NCI-H2107 (cell line): ENCODE measurements at regions not wholly inside any gene's neighbourhood (a gene's known extent, or its start where the extent isn't known, plus 50 kb on each side); places are given as distances from the start of the nearest gene placed in this dataset.
"Not testable (repeated sequence)": the region's sequence is repeated elsewhere in the genome, so short reads cannot be mapped to it uniquely, and the experiment has no call there.

Source experiments
- DNase-seq: peaks from one replicate; lab custom pipeline; 2025; lab: John Stamatoyannopoulos, UW

DNA sequence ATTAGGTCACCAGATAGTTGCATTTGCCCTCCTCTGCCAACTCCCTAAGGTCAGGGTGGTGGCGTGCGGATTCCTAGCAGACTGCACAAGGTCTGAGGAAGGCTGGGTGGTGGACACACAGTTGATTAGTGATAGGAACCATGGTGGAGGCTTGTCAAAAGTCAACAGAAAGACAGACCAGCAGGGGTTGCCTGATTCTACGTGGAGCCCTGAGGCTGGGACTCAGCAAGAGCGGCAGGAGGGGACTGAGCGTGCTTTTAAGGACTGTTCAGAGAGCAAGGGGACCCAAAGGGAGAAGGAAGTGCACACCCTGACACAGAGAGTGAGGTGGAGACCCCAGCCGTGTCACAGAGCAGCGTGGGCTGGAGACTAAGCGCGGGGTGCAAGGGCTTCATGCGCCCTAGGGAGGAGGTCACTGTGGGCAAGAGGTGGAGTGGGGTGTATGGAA, 513.2 kb downstream of the RNF144A start:
- no peak for DNase-seq

DNA sequence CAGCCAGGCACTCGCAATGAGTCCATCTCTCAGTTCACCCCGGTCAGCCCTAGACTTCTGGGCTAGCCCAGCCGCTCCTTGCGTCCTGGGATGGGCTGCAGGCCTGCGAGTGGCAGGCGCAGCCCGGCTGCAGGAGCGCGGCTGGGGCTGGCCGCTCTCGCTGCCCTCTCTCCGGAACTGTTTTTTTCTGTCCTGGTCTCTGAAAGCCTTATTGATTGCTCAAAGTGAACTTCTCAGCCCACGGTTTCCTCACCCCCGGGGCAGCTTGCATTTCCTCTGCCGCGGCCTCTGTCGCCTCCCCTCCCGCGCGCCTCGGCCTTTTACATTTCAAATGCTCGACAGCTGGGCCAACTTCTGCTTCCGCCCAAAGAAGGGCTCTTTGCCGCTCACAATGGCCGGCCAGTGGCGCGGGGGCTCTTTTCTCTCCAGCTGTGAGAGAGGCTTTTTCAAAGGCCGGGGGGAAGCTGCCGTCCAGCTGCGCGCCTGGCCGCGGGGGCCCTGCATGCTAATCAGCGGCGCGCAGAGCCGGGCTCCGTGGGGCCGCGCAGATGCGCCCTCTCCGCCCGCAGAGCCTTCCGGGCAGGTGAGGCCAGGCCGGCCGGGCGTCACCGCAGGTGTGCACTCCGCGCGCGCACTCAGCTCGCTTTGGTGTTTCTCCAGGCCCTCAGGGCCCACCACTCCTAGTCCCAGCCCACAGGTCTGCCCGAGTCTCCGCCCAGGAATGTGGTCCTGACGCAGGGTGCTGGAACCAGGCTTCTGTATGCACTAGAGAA, 513.8 kb downstream of the RNF144A start:
- DNase-seq: no peak

- DNase-seq: no peak
Measured at GRCh38 chr2:7432436-7432835, 515.2 kb downstream of the RNF144A start.

GRCh38 chr2:7436096-7436906, 519.1 kb downstream of the RNF144A start:
- no peak for DNase-seq

DNA sequence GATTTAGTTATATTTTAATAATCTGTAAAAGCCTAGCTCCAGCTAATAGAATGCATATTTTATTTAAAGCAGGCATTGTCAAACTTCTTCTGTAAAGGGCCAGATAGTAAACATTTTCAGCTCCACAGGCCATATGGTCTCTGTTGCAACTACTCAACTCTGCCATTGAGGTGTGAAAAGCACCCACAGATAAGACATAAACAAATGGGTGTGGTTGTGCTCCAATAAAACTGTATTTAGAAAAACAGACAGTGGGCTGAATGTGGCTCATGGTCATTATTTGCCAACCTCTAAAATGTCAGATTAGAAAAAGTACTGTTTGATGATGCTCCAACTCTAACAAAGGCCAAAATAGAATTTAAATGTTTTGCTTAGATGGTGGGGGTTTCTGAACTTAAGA, 519.9 kb downstream of the RNF144A start:
- DNase-seq: no peak

GRCh38 chr2:7437716-7438632, 520.8 kb downstream of the RNF144A start:
- no peak for DNase-seq

- DNase-seq: no peak
Measured at GRCh38 chr2:7438855-7439254, 521.6 kb downstream of the RNF144A start.

- no peak for DNase-seq
Measured at GRCh38 chr2:7440977-7441376, 523.8 kb downstream of the RNF144A start.

- DNase-seq: not testable (repeated sequence)
Measured at GRCh38 chr2:7441841-7442240, 524.6 kb downstream of the RNF144A start.

GRCh38 chr2:7444626-7445025, 527.4 kb downstream of the RNF144A start:
- DNase-seq: no peak

GRCh38 chr2:7448578-7449264, 531.5 kb downstream of the RNF144A start:
- no peak for DNase-seq

GRCh38 chr2:7449298-7449697, 532.1 kb downstream of the RNF144A start:
- no peak for DNase-seq

DNA sequence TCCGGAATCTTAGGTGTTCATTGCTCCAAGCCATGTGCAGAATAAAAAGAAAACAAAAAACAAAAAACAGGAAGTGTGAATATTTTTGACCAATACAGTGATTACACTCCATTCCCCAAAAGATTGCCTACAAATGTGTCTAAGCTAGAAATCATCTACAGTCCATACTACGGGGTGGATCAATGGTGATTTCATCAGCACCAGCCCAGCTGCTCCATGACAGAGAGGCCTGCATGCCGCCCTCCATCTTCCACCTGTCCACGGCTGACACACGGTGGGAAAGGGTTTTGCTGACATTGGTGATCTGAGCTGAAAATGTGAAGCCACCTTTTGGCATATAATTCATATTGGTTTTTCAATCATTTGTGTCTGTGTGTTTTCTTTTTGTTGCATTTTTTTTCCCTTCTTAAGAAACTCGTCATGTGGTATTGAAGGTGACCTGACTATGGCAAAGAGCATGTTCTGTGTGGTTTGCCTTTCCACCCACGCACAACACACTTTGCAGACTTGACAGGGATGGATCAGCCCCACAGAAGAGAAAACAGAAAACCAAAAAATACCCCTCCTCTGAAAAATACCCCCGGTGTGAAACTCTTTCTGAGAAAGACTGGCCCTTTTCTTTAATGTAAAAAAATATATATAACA, 533.1 kb downstream of the RNF144A start:
- no peak for DNase-seq

DNA sequence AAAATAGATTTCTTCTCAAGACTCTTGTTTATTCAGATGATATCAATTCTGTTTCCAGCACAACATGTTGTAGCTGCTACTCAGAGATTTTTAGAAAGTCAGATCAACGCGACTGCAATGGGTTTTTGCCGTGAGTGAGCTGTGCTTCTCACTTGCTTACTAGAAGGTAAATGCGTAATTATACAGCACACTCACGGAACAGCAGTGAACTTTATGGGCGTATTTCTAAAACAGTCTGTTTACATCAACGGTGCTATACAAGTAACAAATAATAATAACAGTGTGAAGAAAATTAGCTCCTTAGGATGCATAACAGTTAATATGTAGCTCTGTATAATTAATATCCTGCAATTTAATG, 533.6 kb downstream of the RNF144A start:
- no peak for DNase-seq

DNA sequence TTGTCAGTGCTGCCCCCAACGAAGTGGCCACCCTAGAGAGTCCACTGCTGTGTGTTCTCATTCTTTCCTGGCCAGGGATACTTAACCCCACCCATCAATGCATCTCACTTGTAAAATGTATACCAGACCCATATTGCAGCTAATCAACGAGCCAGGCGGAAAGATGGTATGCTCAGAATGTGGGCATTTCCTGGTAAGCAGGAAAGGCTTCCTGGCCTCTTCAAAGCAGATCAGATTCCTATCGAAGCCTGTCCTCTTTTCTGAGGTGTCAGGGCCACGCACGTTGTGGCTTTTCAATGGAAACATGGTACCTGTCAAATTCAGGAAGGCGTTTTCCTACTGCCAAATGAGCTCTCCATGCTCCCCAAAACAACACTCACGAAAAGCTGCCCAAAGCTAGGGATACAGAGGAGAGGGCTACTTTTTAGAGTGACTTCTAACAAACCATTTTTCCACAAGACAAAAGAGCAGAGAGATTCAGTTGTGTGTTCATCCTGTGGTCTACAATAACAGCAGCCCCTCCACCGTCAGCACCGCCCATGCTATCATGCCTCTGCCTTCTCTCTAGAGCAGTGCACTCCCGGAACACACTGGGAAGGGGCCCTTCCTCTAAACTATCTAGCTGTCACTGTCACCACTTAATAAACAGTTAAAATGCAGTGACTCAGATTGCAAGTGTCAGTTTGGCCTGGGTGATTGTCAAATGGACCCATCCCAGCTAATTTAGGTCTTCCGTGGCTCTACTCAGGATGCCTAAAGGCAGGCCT, 535.1 kb downstream of the RNF144A start:
- DNase-seq: no peak

DNA sequence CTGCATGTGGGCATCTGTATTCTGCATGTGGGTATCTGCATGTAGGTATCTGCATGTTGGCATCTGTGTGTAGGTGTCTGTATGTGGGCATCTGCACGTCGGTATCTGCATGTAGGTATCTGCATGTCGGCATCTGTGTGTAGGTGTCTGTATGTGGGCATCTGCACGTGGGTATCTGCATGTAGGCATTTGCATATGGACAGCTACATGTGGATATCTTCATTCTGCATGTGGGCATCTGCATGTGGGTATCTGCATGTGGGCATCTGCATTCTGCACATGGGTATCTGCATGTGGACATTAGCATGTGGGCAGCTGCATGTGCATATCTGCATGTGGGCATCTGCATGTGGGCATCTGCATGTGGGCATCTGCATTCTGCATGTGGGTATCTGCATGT, 537.4 kb downstream of the RNF144A start:
- no peak for DNase-seq

- no peak for DNase-seq
Measured at GRCh38 chr2:7456762-7457161, 539.5 kb downstream of the RNF144A start.

GRCh38 chr2:7458066-7458465, 540.9 kb downstream of the RNF144A start:
- DNase-seq: no peak

DNA sequence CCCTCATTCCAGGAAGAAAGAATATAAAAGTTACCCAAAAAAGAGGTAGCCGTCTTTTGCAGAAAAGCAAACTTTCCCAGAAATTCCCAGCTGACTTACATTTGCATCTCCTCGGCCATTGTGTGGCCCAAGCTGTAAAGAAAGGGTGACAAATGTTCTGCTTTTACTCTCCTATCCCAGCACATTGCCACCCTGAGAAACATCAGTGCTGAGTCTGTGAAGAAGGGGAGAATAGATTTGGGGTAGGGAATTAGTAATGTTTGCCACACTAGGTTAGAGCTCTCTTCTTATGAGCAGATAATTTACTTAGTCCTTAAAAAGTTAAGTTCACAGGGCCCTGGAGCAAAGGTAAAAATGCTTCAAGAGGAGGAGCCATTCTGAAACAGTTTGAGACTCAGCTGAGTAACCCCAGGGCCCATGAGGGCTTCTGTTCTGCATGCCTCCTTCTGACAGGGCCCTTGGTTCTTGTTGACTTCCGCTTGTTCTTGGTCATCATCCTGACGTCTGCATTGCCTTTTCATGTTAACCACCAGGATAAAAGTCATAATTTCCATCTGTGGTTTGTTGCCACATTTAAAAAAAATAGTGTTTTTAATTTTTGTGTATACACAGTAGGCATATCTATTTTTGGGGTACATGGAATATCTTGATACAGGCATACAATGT, 550.7 kb downstream of the RNF144A start:
- DNase-seq: no peak

GRCh38 chr2:7468448-7468828, 551.2 kb downstream of the RNF144A start:
- no peak for DNase-seq
